ENCODE measurements at regions not wholly inside any gene's neighbourhood (a gene's known extent, or its start where the extent isn't known, plus 50 kb on each side); places are given as distances from the start of the nearest gene placed in this dataset.
"Not testable (repeated sequence)": the region's sequence is repeated elsewhere in the genome, so short reads cannot be mapped to it uniquely, and the experiment has no call there.

DNA sequence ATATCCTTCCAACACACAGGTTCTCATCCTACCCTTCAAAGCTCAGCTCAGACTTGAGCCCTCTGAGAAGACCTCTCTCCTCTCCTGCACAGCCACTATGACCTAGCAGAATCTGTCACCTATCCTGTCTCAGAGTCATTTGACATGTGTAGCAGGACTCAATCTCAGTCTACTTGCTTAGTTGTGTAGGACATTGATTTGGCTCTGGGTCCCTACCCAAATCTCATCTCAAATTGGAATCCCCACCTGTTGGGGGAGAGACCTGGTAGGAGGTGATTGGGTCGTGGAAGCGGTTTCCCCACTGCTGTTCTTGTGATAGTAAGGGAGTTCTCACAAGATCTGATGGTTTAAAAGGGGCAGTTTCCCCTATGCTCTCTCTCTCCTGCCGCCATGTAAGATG is 297.9 kb downstream of the CD83 start:
- H3K36me3 ChIP-seq (replicated peaks in 1 of 2; ENCODE audit: insufficient read depth in 1 of 2, low read depth in 2 of 2) = no peaks in the 10 kb centered on the region
- H3K27ac ChIP-seq = no peak overlapping the region
- TF ChIP-seq POLR2A (IDR thresholded peaks at IDR 0.05) = no peak
- TF ChIP-seq CTCF (IDR thresholded peaks at IDR 0.05) = no peak
- 88 to 93% methylated on average over 3 of the region's 3 CpGs for WGBS, 2 donors
- DNase-seq = no peak
- H3K27me3 ChIP-seq = no peaks in the 10 kb centered on the region
- H3K4me1 ChIP-seq = no peaks in the 10 kb centered on the region
- intact Hi-C loops (cut with DNase I) = no loop called here
- no peak overlapping the region for H3K4me3 ChIP-seq
- ATAC-seq = no peak
- no peaks in the 10 kb centered on the region for H3K9me3 ChIP-seq

DNA sequence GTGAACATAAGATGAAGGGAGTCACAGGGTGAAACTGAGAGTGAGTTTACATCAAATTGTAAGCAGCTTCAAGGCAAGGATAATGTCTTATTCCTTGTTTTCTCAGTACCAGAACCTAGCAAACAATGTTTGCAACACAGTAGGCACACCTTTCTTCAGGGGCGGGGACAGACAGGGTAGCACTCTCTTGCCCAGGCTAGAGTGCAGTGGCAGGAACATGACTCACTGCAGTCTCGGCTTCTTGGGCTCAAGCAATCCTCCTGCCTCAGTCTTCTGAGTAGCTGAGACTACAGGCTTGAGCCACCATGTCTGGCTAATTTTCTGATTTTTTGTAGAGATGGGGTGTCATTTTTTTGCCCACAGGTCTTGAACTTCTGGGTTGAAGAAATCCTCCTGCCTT is 299.8 kb downstream of the CD83 start:
- DNase-seq = no peak
- H3K36me3 ChIP-seq (replicated peaks in 1 of 2; ENCODE audit: insufficient read depth in 1 of 2, low read depth in 2 of 2) = no peaks in the 10 kb centered on the region
- intact Hi-C loops (cut with DNase I) = no loop called here
- no peak overlapping the region for H3K4me3 ChIP-seq
- no peaks in the 10 kb centered on the region for H3K27me3 ChIP-seq
- no peaks in the 10 kb centered on the region for H3K9me3 ChIP-seq
- H3K4me1 ChIP-seq = no peaks in the 10 kb centered on the region
- no peak overlapping the region for H3K27ac ChIP-seq
- 70 to 92% methylated on average over 2 of the region's 2 CpGs for WGBS, 2 donors
- TF ChIP-seq CTCF (IDR thresholded peaks at IDR 0.05) (no peak), POLR2A (IDR thresholded peaks at IDR 0.05) (no peak)
- ATAC-seq = no peak

- H3K27me3 ChIP-seq; intact Hi-C loops (cut with DNase I); H3K4me3 ChIP-seq; H3K9me3 ChIP-seq; H3K27ac ChIP-seq; DNase-seq; H3K36me3 ChIP-seq (replicated peaks in 1 of 2; ENCODE audit: insufficient read depth in 1 of 2, low read depth in 2 of 2); ATAC-seq; H3K4me1 ChIP-seq: not testable (repeated sequence)
- WGBS, 2 donors = 89 to 93% methylated on average over 7 of the region's 7 CpGs
Observed at GRCh38 chr6:14419224-14419623, 301.7 kb downstream of the CD83 start.

GRCh38 chr6:14422061-14422460 is 304.5 kb downstream of the CD83 start:
- Histone ChIP-seq H3K27ac (no peak overlapping the region), H3K27me3 (no peaks in the 10 kb centered on the region), H3K9me3 (no peaks in the 10 kb centered on the region), H3K4me3 (no peak overlapping the region), H3K36me3 (replicated peaks in 1 of 2; ENCODE audit: insufficient read depth in 1 of 2, low read depth in 2 of 2) (no peaks in the 10 kb centered on the region), H3K4me1 (no peaks in the 10 kb centered on the region)
- ATAC-seq (no peak), DNase-seq (no peak)
- intact Hi-C loops (cut with DNase I) = no loop called here
- TF ChIP-seq CTCF (IDR thresholded peaks at IDR 0.05) = no peak
- no peak for TF ChIP-seq POLR2A (IDR thresholded peaks at IDR 0.05)
- 74 to 79% methylated on average over 6 of the region's 6 CpGs for WGBS, 2 donors

- Histone ChIP-seq H3K9me3 (no peaks in the 10 kb centered on the region), H3K36me3 (replicated peaks in 1 of 2; ENCODE audit: insufficient read depth in 1 of 2, low read depth in 2 of 2) (no peaks in the 10 kb centered on the region), H3K27me3 (no peaks in the 10 kb centered on the region), H3K4me3 (no peak overlapping the region), H3K27ac (no peak overlapping the region), H3K4me1 (no peaks in the 10 kb centered on the region)
- intact Hi-C loops (cut with DNase I) = no loop called here
- DNase-seq (no peak), ATAC-seq (no peak)
- TF ChIP-seq POLR2A (IDR thresholded peaks at IDR 0.05) (no peak), CTCF (IDR thresholded peaks at IDR 0.05) (no peak)
- WGBS, 2 donors = 62 to 84% methylated on average over 2 of the region's 2 CpGs
Observed at GRCh38 chr6:14422917-14423316, 305.3 kb downstream of the CD83 start.

Measured in body of pancreas (tissue), 4 donors.